ENCODE measurements at regions not wholly inside any gene's neighbourhood (a gene's known extent, or its start where the extent isn't known, plus 50 kb on each side); places are given as distances from the start of the nearest gene placed in this dataset.

DNA sequence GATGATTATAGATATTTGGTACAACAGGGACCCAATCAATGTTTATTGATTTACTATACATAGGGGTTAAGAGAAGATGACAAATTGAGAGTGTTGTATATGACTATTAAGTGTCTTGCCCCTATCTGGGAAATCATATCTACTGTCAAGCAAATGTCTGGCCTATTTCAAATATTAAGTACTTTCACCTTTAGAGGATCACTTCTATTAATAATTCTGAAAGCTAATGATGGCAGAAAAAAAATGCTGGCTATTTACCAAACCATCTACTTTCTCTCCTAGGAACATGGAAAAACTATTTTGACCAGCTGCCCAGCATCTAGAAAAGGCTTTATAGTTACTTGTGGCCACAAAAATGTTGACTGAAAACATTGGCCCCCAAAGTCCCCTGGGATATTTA, 632.3 kb upstream of the ZNF385D start:
- Histone ChIP-seq H2AFZ (ENCODE audit: low read length) (no peak overlapping the region), H3K27me3 (ENCODE audit: insufficient read depth, low read length) (no peaks in the 10 kb centered on the region), H3K4me2 (ENCODE audit: insufficient read depth, low read length) (no peak overlapping the region), H3K27ac (ENCODE audit: low read depth, low read length) (no peak overlapping the region), H3K4me3 (ENCODE audit: insufficient read depth, low read length) (no peak overlapping the region), H4K20me1 (ENCODE audit: insufficient read depth, low read length) (no peaks in the 10 kb centered on the region), H3K4me1 (ENCODE audit: insufficient read depth, low read length) (no peaks in the 10 kb centered on the region), H3K9me3 (ENCODE audit: low read depth, low read length) (no peaks in the 10 kb centered on the region), H3K79me2 (ENCODE audit: insufficient read depth, low read length) (no peaks in the 10 kb centered on the region), H3K36me3 (ENCODE audit: insufficient read depth, low read length) (no peaks in the 10 kb centered on the region)
- no peak for DNase-seq (ENCODE audit: insufficient read length, low spot score, missing footprints)
- TF ChIP-seq, protein P1, sequence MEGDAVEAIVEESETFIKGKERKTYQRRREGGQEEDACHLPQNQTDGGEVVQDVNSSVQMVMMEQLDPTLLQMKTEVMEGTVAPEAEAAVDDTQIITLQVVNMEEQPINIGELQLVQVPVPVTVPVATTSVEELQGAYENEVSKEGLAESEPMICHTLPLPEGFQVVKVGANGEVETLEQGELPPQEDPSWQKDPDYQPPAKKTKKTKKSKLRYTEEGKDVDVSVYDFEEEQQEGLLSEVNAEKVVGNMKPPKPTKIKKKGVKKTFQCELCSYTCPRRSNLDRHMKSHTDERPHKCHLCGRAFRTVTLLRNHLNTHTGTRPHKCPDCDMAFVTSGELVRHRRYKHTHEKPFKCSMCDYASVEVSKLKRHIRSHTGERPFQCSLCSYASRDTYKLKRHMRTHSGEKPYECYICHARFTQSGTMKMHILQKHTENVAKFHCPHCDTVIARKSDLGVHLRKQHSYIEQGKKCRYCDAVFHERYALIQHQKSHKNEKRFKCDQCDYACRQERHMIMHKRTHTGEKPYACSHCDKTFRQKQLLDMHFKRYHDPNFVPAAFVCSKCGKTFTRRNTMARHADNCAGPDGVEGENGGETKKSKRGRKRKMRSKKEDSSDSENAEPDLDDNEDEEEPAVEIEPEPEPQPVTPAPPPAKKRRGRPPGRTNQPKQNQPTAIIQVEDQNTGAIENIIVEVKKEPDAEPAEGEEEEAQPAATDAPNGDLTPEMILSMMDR (IDR thresholded peaks at IDR 0.05; ENCODE audit: extremely low read depth, low read depth, low read length), result no peak

DNA sequence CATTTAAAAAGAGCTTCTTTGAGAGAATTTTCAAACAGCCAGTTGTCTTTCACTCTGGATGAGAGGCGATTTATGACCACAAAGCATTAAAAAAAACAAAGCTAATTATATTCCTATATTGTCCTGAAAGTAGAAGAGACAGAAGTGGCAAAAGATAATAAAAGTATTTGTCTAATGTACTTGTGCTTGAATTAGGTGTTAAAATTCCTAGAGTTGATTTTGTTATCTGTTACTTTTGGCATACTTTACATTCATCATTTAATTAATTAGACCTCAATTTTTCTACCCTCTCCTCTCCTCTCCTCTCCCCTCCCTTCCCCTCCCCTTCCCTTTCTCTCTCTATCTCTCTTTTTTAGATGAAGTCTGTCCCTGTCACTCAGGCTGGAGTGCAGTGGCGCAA, 635.1 kb upstream of the ZNF385D start:
- Histone ChIP-seq H3K27me3 (ENCODE audit: insufficient read depth, low read length) (no peaks in the 10 kb centered on the region), H3K4me3 (ENCODE audit: insufficient read depth, low read length) (no peak overlapping the region), H3K79me2 (ENCODE audit: insufficient read depth, low read length) (no peaks in the 10 kb centered on the region), H3K27ac (ENCODE audit: low read depth, low read length) (no peak overlapping the region), H3K4me2 (ENCODE audit: insufficient read depth, low read length) (no peak overlapping the region), H3K4me1 (ENCODE audit: insufficient read depth, low read length) (no peaks in the 10 kb centered on the region), H2AFZ (ENCODE audit: low read length) (no peak overlapping the region), H4K20me1 (ENCODE audit: insufficient read depth, low read length) (no peaks in the 10 kb centered on the region), H3K36me3 (ENCODE audit: insufficient read depth, low read length) (no peaks in the 10 kb centered on the region), H3K9me3 (ENCODE audit: low read depth, low read length) (no peaks in the 10 kb centered on the region)
- DNase-seq (ENCODE audit: insufficient read length, low spot score, missing footprints), result no peak
- TF ChIP-seq, protein P1 (IDR thresholded peaks at IDR 0.05; ENCODE audit: extremely low read depth, low read depth, low read length), result no peak

DNA sequence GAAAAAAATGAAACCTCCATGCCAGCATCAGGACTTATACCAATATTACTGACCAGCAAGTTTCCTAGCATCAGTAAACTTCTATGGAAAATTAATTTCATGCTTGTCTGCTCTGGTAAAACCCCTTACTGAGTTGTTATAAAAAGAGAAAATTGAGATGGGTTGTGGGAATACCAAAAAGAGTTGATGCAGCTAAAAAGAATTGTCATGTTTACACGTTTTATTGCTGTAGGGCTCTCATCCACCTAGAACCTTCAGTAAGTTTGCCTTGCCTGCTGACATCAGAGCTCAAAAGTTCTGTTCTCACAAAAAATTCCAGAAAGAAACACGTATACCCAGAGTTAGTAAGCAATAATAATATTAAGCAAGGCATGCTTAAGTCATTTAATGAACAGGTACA, 641.3 kb upstream of the ZNF385D start:
- DNase-seq (ENCODE audit: insufficient read length, low spot score, missing footprints), result no peak
- no peaks in the 10 kb centered on the region for H3K9me3 ChIP-seq (ENCODE audit: low read depth, low read length)
- no peaks in the 10 kb centered on the region for H3K4me1 ChIP-seq (ENCODE audit: insufficient read depth, low read length)
- no peak overlapping the region for H3K4me3 ChIP-seq (ENCODE audit: insufficient read depth, low read length)
- no peaks in the 10 kb centered on the region for H3K36me3 ChIP-seq (ENCODE audit: insufficient read depth, low read length)
- H3K79me2 ChIP-seq (ENCODE audit: insufficient read depth, low read length), result no peaks in the 10 kb centered on the region
- TF ChIP-seq, protein P1 (IDR thresholded peaks at IDR 0.05; ENCODE audit: extremely low read depth, low read depth, low read length), result no peak
- no peak overlapping the region for H2AFZ ChIP-seq (ENCODE audit: low read length)
- H4K20me1 ChIP-seq (ENCODE audit: insufficient read depth, low read length), result no peaks in the 10 kb centered on the region
- no peaks in the 10 kb centered on the region for H3K27me3 ChIP-seq (ENCODE audit: insufficient read depth, low read length)
- H3K4me2 ChIP-seq (ENCODE audit: insufficient read depth, low read length), result no peak overlapping the region
- no peak overlapping the region for H3K27ac ChIP-seq (ENCODE audit: low read depth, low read length)

DNA sequence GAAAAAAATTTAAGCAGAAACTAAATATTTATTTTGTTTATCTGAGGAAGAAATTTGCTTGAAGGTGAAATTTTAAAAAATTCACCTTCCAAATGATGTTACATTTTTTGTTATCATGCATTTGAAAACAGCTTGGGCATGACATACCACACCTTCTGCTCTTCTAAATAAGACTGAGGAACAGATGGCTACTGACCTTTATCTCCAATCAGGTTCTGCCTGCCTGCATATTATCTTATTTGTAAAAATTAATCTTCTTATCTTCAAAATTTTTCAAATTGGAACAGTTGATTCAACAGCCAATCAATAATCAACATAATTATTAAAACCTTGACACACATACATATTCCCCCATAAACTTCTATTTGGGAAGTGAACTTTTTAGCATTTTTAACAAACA, 641.8 kb upstream of the ZNF385D start:
- Histone ChIP-seq H3K27ac (ENCODE audit: low read depth, low read length) (no peak overlapping the region), H3K27me3 (ENCODE audit: insufficient read depth, low read length) (no peaks in the 10 kb centered on the region), H4K20me1 (ENCODE audit: insufficient read depth, low read length) (no peaks in the 10 kb centered on the region), H2AFZ (ENCODE audit: low read length) (no peak overlapping the region), H3K36me3 (ENCODE audit: insufficient read depth, low read length) (no peaks in the 10 kb centered on the region), H3K79me2 (ENCODE audit: insufficient read depth, low read length) (no peaks in the 10 kb centered on the region), H3K4me2 (ENCODE audit: insufficient read depth, low read length) (no peak overlapping the region), H3K4me1 (ENCODE audit: insufficient read depth, low read length) (no peaks in the 10 kb centered on the region), H3K4me3 (ENCODE audit: insufficient read depth, low read length) (no peak overlapping the region), H3K9me3 (ENCODE audit: low read depth, low read length) (no peaks in the 10 kb centered on the region)
- TF ChIP-seq, protein P1 (IDR thresholded peaks at IDR 0.05; ENCODE audit: extremely low read depth, low read depth, low read length), result no peak
- no peak for DNase-seq (ENCODE audit: insufficient read length, low spot score, missing footprints)
